ENCODE measurements at regions not wholly inside any gene's neighbourhood (a gene's known extent, or its start where the extent isn't known, plus 50 kb on each side); places are given as distances from the start of the nearest gene placed in this dataset.

GRCh38 chr12:78402366-78403134 lies 462.0 kb upstream of the SYT1 start:
- TF ChIP-seq CTCF (IDR thresholded peaks at IDR 0.05), result no peak
- TF ChIP-seq POLR2A (IDR thresholded peaks at IDR 0.05), result no peak
